ENCODE measurements at regions not wholly inside any gene's neighbourhood (a gene's known extent, or its start where the extent isn't known, plus 50 kb on each side); places are given as distances from the start of the nearest gene placed in this dataset.

GRCh38 chr3:160150066-160150465 lies 75.2 kb upstream of the C3orf80 start:
- TF ChIP-seq SIN3A (conservative IDR thresholded peaks at IDR 0.05 in 1 of 2, IDR thresholded peaks at IDR 0.05 in 1 of 2; ENCODE audit: low read depth in 1 of 2, low read length in 2 of 2) (no peak), CTCF (IDR thresholded peaks at IDR 0.05; ENCODE audit: control extremely low read depth in 1 of 3, insufficient read depth in 1 of 3, low read depth in 1 of 3, low read length in 3 of 3) (no peak), EZH2 (IDR thresholded peaks at IDR 0.05; ENCODE audit: low read depth, low read length, severe bottlenecking) (no peak), PHF8 (conservative IDR thresholded peaks at IDR 0.05; ENCODE audit: low read depth, low read length) (no peak), CBX5 (IDR thresholded peaks at IDR 0.05; ENCODE audit: low read depth, low read length) (no peak), SIRT6 (IDR thresholded peaks at IDR 0.05; ENCODE audit: low read length) (no peak), TAF7 (optimal IDR thresholded peaks at IDR 0.05; ENCODE audit: borderline replicate concordance, low read depth, low read length) (no peak), SAP30 (IDR thresholded peaks at IDR 0.05; ENCODE audit: insufficient read depth, insufficient replicate concordance, low read length) (no peak), ZNF274 (IDR thresholded peaks at IDR 0.05; ENCODE audit: borderline replicate concordance, extremely low read depth, low read length) (no peak), RAD21 (IDR thresholded peaks at IDR 0.05 in 1 of 2, conservative IDR thresholded peaks at IDR 0.05 in 1 of 2; ENCODE audit: low read depth in 2 of 2, low read length in 2 of 2) (no peak), ATF3 (IDR thresholded peaks at IDR 0.05; ENCODE audit: insufficient read depth, low read depth, low read length) (no peak), CEBPB (IDR thresholded peaks at IDR 0.05; ENCODE audit: low read depth, low read length) (no peak)

Measured in H1 (cell line).